Kidney tubule cell (primary cell): ENCODE measurements at regions not wholly inside any gene's neighbourhood (a gene's known extent, or its start where the extent isn't known, plus 50 kb on each side); places are given as distances from the start of the nearest gene placed in this dataset.
"Not testable (repeated sequence)": the region's sequence is repeated elsewhere in the genome, so short reads cannot be mapped to it uniquely, and the experiment has no call there.

Experiments
- DNase-seq: peaks from one replicate; pipeline ENCODE4 v3.0.0-alpha.2; 2018; ENCODE audit warnings: low spot score

DNA sequence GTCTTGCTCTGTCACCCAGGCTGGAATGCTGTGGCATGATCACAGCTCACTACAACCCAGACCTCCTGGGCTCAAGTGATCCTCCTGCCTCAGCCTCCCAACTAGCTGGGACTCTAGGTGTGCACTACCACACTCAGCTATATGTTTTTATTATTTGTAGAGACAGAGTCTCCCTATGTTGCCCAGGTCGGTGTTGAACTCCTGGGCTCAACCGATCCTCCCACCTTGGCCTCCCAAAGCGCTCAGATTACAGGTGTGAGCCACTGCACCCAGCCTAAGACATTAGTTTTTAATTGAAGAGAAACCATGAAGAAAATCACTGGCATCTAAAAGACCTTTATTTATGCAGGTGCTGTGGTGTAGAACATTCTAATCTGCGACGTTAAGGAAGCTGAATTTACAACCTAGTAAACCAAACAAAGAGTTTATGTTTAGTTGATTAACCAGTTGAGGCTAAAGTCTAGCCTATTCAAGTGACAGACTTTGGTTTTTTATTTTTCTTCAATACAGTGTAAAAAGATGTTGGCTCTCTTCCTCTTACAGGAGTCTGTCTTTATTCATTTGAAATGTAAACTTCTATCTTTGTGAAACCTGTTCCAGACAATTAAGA lies 52.5 kb upstream of the NBL1 start:
- DNase-seq, result no peak

DNA sequence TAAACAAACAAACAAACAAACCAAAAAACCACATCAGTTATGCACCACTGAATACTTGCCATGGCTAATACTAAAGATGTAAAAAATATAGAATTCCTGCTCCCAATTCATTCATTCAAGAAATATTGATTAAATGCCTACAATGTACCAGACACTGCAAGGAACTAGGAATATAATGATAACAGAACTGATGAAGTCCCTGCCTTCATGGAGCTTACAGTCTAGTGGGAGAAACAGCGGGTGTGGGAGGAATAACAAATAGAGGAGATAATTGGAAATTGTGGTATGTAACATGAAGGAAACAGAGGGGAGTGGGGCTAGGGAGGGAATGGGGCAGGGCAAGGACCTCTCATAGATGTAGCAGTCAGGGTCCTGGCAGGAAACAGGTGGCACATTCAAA lies 58.6 kb upstream of the NBL1 start:
- DNase-seq, result no peak

DNA sequence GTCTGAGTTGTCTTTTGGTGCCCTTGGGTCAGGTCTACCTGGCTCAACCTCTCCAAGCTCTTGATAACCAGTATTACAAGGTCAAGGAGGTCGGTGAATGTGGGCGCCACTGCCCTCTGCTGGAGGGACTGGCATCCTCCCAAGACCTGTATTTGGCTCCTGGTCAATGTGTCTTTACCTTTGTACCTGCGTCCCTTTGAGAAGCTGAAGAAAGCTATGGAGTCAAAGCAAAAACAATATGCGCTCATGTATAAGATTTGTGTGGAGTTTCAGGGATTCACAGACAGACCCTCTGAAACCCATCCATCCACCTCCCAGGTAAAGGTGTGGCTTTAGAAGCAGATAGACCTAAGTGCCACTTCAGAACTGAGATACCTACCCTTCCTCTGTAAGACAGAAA lies 61.8 kb upstream of the NBL1 start:
- peak; percentile 67 for DNase-seq

DNA sequence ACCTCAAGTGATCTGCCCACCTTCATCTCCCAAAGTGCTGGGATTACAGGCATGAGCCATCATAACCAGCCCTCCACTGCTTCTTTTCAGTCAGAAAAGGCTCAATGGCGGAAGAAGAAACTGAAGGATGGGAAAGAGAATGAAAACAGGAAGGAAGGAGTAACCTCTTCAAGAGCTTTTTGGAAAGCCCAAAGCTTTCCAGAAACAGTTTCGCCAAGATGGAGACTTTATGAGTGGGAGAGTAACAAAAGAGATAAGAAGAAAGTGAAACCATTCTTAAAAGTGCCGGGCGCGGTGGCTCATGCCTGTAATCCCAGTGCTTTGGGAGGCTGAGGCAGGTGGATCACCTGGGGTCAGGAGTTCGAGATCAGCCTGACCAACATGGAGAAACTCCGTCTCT lies 62.7 kb upstream of the NBL1 start:
- no peak for DNase-seq

DNA sequence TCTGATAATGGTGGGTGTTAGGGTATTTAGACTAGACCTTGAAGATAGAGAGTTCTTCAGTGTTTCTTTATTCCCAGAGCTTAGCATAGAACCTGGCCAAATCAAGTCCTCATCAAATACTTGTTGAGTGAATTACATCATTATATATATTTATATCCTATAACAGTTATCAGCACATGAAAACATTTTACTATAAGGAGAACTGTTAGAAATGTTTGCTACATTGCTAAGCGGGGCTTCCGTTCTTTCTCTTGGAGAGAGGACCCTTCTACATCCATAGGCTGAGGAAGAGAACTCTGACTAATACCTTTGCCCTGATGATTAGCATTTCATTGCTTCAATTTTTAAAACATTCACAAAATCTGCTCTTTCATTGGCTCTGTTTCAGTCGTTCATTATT lies 66.5 kb upstream of the NBL1 start:
- no peak for DNase-seq

DNA sequence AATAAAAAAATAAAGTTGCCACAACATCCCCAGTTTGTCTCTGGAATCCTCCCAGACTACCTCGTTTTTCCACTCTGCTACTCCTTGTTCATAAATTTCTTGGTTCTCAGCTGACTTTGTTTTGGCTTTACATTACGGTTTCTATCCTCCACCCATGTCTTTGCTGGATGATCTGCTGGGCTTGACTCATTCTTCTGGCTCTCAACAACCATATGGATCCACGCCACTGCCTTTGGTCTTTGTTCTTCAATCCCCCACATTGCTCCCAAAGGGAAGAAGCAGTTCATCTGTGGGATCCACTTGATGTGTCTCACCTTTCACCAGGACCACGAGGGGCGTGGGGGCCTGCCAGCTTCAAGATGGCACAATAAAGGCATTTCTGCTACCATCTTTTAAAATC lies 67.1 kb upstream of the NBL1 start:
- no peak for DNase-seq

DNA sequence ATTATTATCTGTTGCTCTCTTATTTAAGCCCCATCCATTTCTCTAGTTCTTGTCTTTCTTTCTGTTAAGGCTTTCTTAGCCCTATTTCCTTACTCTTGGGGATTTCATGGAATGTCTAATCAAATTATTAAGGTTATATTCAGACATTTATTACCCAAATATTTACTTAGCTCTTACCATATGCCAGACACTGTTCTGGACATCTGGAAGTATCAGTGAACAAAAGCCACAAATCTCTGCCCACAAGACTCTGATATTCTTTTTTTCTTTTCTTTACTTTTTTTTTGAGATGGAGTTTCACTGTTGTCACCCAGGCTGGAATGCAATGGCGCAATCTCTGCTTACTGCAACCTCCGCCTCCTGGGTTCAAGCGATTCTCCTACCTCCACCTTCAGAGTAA lies 74.3 kb upstream of the NBL1 start:
- no peak for DNase-seq

DNA sequence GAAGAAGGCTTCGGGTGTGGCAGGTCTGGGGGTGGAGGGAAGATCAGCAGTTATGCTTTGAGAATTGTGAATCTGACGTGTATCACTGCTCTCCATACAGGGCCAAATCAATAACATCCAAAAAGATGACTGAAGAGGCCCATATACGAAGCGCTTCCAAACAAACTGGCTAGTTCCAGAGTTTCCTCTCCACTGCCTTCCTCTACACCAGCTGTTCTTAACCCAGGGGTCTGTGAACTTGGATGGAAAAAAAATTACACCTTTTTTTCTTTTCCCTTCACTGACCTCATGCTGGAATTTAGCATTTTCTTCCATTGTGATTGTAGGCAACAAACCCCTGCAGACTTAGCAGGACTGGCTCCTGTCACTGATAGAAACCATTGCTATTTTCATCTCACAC lies 77.1 kb upstream of the NBL1 start:
- no peak for DNase-seq

DNA sequence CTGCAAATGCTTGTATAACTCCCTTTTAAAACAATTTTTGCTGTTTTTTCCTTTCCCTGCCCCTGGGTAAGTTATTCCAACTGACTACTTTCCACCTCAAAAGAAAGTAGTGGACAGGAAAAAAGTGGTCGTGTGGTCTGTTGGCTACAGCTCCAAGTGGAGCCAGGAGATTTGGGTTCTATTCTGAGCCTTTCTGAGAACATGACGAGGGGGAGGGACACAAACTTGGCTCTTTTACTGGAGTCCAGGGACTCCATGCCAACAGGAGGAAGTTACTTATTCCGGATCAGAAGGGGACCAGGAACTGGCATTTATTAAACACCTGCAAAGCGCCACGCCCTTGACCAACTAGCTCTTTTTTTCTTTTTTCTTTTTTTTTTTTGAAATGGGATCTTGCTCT lies 79.0 kb upstream of the CAPZB start:
- no peak for DNase-seq

DNA sequence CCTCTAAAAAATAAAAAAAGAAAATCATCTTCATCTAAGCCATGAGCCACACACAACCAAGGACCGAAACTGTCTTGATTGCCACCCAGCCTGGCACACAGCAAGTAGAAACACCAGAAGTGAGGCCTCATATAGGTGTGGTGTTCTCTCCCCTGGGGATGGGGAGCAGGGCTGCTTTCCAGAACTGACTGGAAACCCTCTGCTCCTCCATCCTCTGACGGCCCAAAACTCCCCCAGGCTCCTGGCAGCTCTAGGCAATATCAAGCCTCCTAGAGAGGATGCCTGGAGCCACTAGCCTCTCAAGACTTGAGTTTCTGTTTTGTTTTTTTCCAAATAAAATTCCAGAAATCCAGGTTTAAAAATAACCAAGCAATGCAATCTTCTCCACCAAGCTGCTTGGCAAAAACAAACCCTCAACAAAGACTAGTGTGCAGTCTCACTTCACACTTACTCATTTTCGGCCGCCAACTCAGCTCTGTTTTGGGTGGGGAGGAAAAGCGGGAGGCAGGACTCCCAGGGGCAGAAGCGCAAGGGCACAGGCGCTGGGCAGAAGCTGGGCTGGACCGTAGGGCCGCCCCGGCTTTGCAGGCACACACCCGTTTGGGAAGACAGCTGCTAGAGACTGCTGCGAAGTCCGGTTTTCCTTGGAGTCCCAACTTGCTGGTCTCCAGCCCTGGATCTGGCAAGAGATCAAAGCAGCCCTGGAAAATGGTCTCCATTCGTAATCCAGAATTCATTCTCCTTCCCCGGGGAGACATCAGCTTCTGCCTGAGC lies 78.2 kb upstream of the CAPZB start:
- DNase-seq, result no peak

DNA sequence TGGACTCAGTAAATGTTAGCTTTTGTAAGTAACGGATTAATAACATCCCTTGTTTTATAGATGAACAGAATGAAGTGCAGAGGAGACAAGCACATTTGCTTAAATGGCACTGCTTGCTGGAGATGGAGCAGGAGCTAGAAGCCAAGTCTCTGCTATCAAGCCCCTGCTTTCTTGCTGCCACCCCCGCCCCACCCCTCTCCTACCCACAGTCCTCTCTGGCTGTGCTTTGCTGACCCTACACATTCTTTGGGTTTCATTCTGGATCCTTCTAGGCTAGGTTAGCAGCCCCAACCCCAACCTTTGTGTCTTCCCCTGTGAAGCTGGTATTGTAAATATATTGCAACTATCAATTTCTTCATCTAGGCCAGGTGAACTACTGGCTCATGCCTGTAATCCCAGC lies 77.5 kb upstream of the CAPZB start:
- no peak for DNase-seq

DNA sequence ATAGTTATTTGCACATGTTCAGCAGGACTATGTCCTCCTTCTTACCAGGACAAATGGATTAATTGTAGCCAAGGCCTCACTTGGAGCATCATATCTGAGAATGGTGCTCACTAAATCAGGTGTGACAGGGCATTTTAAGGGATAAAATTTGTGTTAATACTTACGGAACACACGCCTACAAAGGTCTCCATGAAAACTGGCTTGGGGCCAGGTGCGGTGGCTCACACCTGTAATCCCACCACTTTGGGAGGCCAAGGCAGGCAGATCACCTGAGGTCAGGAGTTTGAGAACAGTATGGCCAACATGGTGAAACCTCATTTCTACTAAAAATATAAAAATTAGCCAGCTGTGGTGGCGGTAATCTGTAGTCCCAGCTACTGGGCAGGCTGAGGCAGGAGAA lies 75.1 kb upstream of the CAPZB start:
- DNase-seq, result no peak

DNA sequence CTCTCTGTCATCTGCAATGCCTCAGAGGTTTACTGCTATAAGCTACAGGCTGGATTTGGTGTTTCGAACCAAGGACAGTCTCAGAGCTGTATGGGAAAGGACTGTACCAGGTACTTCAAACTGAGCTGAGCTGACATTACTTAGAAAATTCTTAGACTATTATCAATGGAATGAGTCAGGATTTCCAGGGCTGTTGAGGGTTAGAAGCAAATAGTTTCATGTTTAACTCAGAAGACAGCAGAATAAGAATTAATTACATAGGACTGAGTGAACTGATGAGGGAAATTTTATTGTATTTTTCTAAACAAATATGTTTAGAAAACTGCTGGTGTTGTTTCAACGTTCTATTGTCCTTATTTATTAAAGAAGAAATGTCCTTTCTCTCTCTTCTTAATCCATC lies 74.3 kb upstream of the CAPZB start:
- peak; percentile 82 for DNase-seq

DNA sequence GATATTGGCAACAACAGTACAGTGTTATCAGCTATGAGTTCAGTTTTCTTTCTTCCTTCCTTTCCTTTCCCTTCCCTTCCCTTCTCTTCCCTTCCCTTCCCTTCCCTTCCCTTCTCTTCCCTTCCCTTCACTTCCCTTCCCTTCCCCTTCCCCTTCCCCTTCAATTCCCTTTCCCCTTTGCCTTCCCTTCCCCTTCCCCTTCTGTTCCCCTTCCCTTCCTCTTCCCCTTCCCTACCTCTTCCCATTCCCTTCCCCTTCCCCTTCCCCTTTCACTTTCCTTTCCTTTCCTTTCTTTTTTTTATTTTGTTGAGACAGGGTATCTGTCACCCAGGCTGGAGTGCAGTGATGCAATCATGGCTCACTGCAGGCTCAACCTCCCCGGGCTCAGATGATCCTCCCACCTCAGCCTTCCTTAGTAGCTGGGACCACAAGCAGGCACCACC lies 72.3 kb upstream of the CAPZB start:
- DNase-seq, result peak; percentile 62

DNA sequence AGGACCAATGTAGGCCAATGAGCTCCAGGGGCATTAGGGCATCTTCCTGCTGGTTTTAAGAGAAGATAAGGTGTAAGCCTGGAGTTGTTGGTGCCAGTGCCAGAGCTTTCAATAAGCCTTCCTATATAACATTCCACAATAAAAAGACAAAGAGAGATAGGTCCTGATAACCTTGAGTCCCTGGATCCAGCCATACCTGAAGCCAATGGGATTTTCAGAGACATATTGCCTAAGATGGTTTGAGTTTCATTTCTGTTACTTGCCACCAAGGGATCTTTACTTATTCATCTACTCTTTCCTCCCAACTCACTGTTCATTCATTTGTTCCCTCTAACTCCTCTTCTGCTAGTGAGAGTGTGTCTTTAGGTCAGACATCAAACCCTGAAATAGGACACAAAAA lies 68.8 kb upstream of the CAPZB start:
- no peak for DNase-seq

DNA sequence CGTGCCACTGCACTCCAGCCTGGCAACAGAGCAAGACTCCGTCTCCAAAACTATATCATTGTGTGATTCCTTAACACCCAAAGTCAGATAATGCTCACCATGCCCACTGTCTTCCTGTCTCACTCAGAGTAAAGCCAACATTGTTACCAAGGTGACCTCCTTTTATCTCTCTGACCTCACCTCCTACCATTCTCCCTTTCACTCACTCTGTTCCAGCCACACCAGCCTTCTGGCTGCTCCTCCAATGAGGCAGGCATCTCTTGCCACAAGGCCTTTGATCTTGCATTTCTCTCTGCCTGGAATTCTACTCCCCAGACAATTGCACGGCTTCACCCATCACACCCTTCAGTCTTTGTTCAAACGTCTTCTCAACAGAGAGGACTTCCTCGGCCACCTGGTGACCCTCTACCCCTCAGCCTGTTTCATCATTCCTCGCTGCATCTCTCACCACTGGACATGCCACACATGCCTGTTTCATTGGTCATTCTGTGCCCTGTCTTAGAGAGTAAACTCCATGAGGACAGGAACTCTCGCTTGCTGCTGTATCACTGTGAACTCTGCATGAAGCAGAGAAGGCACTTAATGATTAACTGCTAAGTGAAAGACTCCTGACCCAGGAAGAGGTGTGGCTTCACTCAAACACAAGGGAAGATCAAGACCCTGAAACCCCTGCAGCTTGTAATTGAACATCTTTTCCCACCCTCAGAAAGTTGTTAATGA lies 67.1 kb upstream of the CAPZB start:
- DNase-seq, result no peak

DNA sequence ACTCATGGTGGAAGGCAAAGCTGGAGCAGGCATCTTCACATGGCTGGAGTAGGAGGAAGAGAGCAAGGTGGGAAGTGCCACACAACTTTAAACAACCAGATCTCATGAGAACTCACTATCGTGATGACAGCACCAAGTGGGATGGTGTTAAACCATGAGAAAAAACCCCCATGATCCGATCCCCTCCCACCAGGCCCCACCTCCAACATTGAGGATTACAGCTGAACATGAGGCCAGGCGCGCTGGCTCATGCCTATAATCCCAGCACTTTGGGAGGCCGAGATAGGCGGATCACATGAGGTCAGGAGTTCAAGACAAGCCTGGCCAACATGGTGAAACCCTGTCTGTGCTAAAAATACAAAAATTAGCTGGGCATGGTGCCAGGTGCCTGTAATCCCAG lies 66.5 kb upstream of the CAPZB start:
- not testable (repeated sequence) for DNase-seq

DNA sequence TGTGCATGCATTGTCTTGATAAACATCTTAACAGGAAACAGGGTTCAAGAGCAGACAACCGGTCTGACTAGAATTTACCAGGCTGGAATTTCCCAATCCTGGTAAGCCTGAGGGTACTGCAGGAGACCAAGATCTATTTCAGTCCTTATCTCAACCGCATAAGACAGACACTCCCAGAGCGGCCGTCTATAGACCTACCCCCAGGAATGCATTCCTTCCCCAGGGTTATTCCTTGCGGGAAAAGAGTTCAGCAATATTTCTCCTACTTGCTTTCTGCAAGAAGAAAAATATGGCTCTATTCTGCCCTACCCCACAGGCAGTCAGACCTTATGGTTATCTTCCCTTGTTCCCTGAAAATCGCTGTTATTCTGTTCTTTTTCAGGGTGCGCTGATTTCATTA lies 65.1 kb upstream of the CAPZB start:
- not testable (repeated sequence) for DNase-seq

DNA sequence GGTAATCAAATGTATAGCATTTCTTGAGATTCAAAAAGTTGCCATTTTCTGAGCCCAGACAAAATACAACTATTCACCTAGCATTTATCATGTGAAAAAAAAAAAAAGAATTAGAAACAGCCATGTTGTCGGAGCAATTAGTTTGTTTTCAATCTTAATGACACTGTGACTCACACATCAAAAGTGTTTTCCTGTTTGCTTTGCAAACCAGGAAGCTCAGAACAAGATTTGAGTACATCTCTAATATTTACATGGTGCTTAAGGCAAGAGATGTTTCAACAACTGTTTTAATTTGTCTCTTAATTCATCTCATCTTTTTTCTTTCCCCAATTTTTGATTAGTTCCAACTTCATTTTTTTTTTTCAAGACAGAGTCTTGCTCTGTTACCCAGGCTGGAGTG lies 62.5 kb upstream of the CAPZB start:
- DNase-seq, result no peak

DNA sequence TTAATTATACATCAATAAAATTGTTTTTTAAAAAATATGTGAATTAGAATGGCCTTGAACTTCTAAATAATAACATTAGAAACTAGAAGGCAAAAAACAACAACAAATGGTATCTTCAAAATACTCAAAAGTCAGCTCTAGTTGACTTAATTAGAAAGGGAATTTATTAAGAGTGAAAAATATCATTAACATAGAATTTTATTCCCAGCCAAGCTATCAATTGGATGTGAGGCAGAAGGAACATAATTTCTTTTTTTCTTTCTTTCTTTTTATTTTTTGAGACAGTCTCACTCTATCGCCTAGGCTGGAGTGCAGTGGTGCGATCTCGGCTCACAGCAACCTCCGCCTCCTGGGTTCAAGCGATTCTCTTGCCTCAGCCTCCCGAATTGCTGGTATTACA lies 51.2 kb upstream of the CAPZB start:
- no peak for DNase-seq

DNA sequence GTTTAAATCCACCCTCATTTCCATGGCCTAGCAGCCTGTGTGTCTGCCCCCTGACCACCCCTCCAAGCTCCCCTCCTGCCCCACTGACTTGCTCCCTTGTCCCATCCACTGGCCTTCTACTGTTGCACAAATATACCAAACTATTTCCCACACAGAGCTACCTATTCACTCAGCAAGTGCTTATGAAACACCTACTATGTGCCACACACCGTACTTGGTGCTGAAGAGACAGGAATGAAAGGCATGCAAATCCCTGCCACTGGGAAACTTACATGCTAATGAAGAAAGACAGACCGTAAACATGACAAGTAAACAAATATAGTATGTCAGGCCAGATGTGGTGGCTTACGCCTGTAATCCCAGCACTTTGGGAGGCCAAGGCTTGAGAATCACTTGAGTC lies 49.9 kb upstream of the CAPZB start:
- no peak for DNase-seq
